ENCODE measurements at regions not wholly inside any gene's neighbourhood (a gene's known extent, or its start where the extent isn't known, plus 50 kb on each side); places are given as distances from the start of the nearest gene placed in this dataset.

GRCh38 chrX:97842468-97843199 lies 958.9 kb downstream of the RPA4 start:
- TF ChIP-seq CTCF (conservative IDR thresholded peaks at IDR 0.05; ENCODE audit: low read depth, low read length): no peak
- no peak for TF ChIP-seq EZH2phosphoT487 (IDR thresholded peaks at IDR 0.05; ENCODE audit: borderline replicate concordance, low read length)
- no peak for TF ChIP-seq EZH2 (IDR thresholded peaks at IDR 0.05; ENCODE audit: low read length, unreplicated experiment)
